HG02970 (cell line): ENCODE measurements at regions not wholly inside any gene's neighbourhood (a gene's known extent, or its start where the extent isn't known, plus 50 kb on each side); places are given as distances from the start of the nearest gene placed in this dataset.

Source experiments
- ATAC-seq: cut with Tn5 transposase; IDR thresholded peaks from one replicate; pipeline ENCODE4 v1.9.1; 2021; ENCODE audit warnings: mild to moderate bottlenecking, moderate library complexity, moderate number of reproducible peaks; ENCODE audit not compliant: unreplicated experiment, low FRiP score

GRCh38 chr13:77480066-77480465 is 55.4 kb upstream of the SCEL start:
- no peak for ATAC-seq

- no peak for ATAC-seq
These were observed 56.2 kb upstream of the SCEL start for GRCh38 chr13:77479326-77479725.

- no peak for ATAC-seq
These were observed 58.1 kb upstream of the SCEL start for GRCh38 chr13:77477299-77477848.

- no peak for ATAC-seq
These were observed 59.0 kb upstream of the SCEL start for GRCh38 chr13:77476456-77476855.

- ATAC-seq = no peak
These were observed 60.0 kb upstream of the SCEL start for GRCh38 chr13:77475345-77476084.

- no peak for ATAC-seq
These were observed 64.5 kb upstream of the SCEL start for GRCh38 chr13:77470986-77471385.

- ATAC-seq = no peak
These were observed 68.6 kb upstream of the SCEL start for GRCh38 chr13:77466753-77467422.

GRCh38 chr13:77465603-77466195 is 69.8 kb upstream of the SCEL start:
- no peak for ATAC-seq

GRCh38 chr13:77460195-77460594 is 75.3 kb upstream of the SCEL start:
- no peak for ATAC-seq

- ATAC-seq = no peak
These were observed 75.9 kb upstream of the SCEL start for GRCh38 chr13:77459592-77459991.

- ATAC-seq = no peak
These were observed 76.8 kb upstream of the SCEL start for GRCh38 chr13:77458736-77459135.

GRCh38 chr13:77457966-77458365 is 77.5 kb upstream of the SCEL start:
- ATAC-seq = no peak

- no peak for ATAC-seq
These were observed 79.2 kb upstream of the SCEL start for GRCh38 chr13:77456271-77456670.

- no peak for ATAC-seq
These were observed 86.2 kb upstream of the SCEL start for GRCh38 chr13:77449265-77449664.

- ATAC-seq = no peak
These were observed 86.8 kb upstream of the SCEL start for GRCh38 chr13:77448689-77449088.

GRCh38 chr13:77443511-77443910 is 92.0 kb upstream of the SCEL start:
- ATAC-seq = no peak

GRCh38 chr13:77437267-77437666 is 98.2 kb upstream of the SCEL start:
- ATAC-seq = no peak

GRCh38 chr13:77434289-77434688 is 101.2 kb upstream of the SCEL start:
- ATAC-seq = no peak

- ATAC-seq = no peak
These were observed 104.1 kb upstream of the SCEL start for GRCh38 chr13:77431449-77431848.

- ATAC-seq = no peak
These were observed 103.6 kb upstream of the MYCBP2 start for GRCh38 chr13:77430377-77430951.
